AML-193 (cell line): ENCODE measurements at regions not wholly inside any gene's neighbourhood (a gene's known extent, or its start where the extent isn't known, plus 50 kb on each side); places are given as distances from the start of the nearest gene placed in this dataset.
"Not testable (repeated sequence)": the region's sequence is repeated elsewhere in the genome, so short reads cannot be mapped to it uniquely, and the experiment has no call there.

Experiments used
- DNase-seq, 2 experiments: peaks; one replicate each; lab custom pipeline; 2025; lab: John Stamatoyannopoulos, UW

DNA sequence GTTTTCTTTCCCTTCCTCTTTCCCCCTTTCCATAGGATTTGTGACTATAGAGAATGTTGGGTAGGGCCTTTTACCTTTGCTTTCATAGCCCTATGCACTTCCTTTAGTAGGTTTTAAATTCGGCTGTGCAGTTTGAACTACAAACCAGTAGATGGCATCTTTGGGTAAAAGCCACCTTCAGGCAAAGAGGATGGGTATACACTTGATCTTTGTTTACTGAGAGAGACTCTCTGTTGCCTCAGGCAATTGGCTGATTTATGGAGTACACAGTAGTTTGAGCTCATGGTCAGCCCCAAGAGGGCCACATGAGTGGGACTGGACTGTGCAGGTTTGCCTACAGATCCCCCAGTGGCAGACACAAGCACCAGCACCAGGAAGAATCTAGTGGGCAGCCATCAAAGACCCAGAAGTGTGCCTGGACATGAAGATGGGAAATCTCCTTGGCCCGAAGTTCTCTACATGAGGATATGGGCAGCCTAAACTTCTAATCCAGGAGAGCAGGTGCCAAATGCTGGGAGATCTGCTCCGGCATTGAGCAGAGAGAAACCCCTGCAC, 1304.3 kb upstream of the DDX18 start:
- peak; percentile 19 to 21 for DNase-seq

DNA sequence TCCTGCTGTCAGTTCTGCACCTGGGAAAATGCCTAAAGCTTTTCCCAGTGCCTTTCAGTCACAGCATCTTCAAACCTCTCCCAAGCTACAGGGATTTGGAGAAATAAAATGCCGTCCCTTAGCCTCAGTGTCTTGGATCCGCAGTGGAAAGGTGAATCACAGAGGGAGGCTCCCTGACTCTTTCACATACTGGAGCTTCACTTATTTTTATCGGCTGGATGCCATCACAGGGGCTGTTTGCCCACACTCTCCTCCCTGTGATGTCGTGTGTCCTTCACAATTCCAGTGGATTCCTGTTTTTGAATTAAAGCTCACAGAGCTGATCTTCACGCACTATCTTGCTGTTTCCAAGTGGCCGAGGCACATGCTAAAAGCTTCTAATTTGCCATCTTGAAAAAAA, 1303.1 kb upstream of the DDX18 start:
- no peak for DNase-seq

DNA sequence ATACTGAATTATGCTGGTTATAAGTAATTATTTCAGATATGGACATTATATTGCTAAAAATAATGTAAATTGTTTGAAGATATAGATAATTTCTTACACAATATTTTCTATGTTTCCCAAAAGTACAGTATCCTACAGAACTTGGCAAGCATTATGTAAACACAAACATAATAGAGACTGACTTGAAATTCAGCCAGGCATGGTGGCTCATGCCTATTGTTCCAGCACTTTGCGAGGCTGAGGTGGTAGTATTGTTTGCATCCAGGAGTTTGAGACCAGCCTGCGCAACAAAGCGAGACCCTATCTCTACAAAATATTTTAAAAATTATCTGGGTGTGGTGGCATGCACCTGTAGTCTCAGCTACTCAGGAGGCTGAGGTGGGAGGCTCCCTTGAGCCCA, 1300.5 kb upstream of the DDX18 start:
- DNase-seq: no peak

DNA sequence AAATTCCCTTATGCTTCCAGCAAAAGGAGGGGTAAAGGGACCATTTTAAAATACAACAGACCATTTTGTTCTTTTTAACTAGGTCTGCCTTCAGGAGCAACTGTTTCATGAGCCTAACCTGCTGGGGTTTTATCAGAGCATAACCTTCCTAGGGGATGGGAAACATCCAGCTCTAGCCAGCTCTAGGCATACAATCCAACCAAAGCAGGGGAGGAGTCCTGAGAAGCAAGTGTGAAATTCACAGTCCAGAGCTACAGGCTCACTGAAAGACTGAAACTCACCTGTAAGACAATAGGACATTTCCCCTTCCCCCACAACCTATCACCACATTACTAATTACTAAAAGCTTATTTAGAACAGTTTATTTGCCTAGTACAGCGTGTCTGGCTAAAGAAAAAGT, 1296.6 kb upstream of the DDX18 start:
- DNase-seq: no peak

DNA sequence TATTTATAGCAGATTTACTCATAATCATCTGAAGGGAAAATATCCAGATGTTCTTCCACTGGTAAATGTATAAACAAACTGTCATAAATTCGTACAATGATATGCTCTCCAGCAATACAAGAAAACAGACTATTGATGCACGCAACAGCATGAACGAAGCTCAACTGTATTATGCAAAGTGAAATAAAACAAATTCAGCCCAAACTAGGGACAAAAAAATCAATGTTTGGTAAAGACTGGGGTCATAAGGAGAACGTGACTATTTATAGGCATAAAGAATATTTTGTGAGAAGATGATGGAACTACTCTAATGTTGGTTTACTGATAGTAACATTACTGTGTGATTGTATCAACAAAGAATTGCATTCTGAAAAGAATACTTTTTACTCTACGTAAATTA, 1276.7 kb upstream of the DDX18 start:
- no peak for DNase-seq

DNA sequence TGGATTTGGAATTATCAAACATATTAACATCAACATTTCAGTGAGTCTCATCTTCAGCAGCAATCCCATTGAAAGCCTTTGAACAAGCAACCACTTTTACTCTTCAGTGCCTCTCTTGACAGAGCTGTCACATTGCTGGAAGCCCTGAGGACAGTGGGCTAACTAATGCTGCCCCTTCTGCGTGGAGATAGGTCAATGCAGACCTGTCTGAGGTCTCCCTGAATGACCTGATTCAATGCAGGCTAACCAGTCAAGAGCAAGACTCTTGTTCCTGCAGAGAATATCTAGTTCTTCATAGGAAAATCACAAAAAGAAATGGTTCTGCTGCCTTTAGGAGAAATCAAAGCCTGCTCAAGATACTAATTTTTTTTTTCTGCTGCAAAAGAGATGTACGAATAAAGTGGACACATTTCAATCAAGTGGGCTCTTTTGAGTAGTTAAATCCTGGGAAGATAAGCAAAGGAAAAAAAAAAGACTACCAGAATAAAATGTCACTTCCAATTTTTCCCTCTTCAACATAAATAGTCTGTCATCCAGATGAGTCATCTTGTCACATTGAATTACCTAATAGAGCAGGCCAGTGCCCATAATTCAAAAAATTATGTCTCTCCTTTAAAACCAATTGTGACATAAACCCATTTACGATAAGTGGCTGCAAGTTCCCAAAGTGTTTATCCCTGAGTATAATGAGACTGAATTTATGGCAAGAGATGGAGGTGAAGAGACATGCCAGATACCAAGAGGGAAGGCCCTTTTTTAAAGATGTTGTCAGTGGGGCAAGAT, 1269.0 kb upstream of the DDX18 start:
- no peak for DNase-seq

DNA sequence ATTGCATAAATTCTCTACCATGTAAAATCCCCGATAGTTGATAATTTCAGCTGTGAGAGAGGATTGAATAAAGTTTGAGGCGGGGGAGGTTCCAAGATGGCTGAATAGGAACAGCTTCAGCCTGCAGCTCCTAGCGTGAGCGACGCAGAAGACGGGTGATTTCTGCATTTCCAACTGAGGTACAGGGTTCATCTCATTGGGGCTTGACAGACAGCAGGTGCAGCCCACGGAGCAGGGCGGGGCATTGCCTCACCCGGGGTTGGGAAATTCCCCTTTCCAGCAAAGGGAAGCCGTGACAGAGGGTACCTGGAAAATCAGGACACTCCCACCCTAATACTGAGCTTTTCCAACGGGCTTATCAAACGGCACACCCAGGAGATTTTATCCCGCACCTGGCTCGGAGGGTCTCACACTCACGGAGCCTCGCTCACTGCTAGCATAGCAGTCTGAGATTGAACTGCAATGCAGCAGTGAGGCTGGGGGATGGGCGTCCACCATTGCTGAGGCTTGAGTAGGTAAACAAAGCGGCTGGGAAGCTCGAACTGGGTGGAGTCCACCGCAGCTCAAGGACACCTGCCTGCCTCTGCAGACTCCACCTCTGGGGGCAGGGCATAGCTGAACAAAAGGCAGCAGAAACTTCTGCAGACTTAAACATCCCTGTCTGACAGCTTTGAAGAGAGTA, 1261.6 kb upstream of the DDX18 start:
- not testable (repeated sequence) for DNase-seq

DNA sequence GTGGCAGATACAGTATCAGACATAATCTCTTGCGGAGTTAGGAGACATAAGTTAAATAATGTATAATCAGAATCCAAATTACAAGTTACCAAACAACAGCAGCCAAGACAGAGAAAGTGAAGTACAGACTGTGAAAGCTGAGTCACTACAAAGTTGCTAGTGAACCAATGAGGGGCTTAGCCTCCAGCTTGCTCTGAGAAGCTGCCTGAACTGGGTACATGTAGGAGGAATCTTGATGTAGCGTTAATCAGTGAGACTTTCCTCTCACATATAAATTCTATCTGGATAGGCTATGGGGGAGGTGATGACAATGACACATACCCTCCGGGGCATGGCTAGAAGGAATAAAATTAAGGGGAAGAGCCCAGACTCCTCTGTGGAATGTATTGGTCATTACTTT, 1234.3 kb upstream of the DDX18 start:
- DNase-seq: no peak

DNA sequence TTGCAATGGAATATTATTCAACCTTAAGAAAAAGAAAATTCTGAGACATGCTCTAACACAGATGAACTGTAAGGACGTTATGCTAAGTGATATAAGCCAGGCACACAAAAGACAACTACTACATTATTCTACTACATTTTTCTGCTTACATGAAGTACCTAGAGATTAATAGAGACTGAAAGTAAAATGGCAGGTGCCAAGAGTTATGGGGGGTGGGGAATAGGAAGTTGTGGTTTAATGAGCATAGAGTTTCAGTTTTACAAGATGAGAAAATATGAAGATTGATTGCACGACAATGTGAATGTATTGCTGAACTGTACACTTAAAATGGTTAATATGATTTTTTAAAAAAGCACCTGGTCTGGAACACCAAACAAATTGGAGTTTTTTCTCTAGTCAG, 1231.6 kb upstream of the DDX18 start:
- DNase-seq: no peak

DNA sequence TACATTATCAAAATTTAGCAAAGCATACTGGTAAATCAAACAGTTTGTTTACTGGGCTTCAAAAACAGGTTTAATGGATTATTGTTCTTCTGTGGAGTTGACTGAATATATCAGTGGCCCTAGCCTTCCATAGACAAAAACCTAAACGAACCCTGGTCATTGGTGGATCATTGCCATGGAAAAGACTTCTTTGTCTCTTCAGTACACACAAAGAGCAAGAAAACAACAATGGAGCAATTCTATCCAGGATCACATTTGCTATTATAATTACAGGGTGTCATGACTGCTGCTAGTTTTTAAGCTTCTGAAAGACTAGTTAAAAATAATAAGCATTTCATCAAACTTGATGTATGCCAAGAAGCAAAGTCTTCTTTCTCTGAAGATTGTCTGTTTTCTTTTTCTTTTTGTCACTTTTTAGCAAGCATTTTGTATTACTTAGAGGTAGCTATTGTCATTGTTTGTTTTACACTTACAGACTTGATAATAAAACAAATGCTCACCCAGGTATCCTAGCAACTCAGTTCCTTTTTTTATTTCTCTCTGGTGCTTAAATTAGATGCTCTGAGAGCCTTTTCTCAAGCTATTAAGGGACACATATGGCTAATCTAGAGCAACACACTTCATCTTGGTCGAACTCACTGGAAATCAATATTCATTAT, 1228.7 kb upstream of the DDX18 start:
- DNase-seq: no peak

DNA sequence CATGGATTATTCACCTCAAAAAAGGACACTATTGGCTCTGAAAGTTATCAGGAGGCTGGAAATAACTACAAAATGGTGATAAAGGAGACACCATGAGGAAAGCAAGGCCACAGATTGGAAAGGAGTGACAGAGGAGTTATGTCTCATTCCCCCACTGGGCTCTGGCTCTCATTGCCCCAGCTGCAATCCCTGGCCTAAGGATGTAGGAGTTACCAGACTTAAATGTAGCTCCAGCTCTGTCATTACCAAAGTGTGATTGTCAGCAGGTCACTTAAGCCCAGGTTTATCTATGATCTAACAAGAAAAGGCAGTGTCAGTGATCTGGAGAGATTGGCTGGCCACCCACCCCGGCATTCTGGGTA, 1228.2 kb upstream of the DDX18 start:
- DNase-seq: no peak
